22Rv1 (cell line): ENCODE measurements at regions not wholly inside any gene's neighbourhood (a gene's known extent, or its start where the extent isn't known, plus 50 kb on each side); places are given as distances from the start of the nearest gene placed in this dataset.

Experiments
- CTCF ChIP-seq: fragments of 450-650 bp; IDR thresholded peaks from 2 replicates; pipeline ENCODE4 v1.5.1; 2017; ENCODE audit warnings: mild to moderate bottlenecking
- ZFX ChIP-seq: fragments of 450-650 bp; IDR thresholded peaks from 2 replicates; pipeline ENCODE4 v1.6.1; 2017; ENCODE audit warnings: antibody characterized with exemption, borderline replicate concordance

DNA sequence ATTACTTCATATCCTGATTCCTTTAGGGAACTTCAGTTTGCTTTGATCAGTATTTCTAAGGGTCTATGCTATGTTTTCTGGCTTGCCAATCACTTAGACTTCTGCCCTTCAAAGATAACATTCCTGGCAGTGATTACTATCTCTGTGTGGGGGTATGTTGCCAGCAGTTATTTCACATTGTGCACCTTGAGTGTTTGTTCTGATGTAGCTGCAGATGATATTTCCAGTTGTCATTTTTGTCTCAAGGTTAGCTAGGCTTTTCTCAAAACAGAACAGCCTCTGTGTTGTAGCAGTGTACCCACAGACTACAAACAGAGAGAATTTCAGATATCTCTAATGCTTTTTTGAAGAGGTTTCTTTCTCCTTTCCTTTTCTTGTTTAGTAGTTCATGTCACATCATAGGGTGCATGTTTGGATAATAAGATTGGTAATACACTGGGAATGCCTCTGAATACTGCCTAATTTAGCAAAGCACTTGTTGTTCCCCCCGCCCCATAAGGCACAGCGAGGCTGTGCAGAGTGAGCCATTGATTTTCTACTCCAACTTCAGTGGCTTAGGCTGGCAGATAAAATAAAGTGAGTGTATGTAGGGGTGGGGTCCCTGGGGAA, 134.7 kb upstream of the AGR3 start:
- TF ChIP-seq CTCF (no peak), ZFX (no peak)
